Mucosa of descending colon (tissue), 3 donors: ENCODE measurements at regions not wholly inside any gene's neighbourhood (a gene's known extent, or its start where the extent isn't known, plus 50 kb on each side); places are given as distances from the start of the nearest gene placed in this dataset.

ENCODE experiments used
- ATAC-seq: fragments of 200-7000 bp; cut with Tn5 transposase; one replicate; pipeline ENCODE4 v1.9.1; 2020; ENCODE audit warnings: mild to moderate bottlenecking, moderate library complexity
- DNase-seq, 3 donors: peaks; one replicate each; pipeline ENCODE4 v3.0.0-alpha.2; 2020
- H3K36me3 ChIP-seq: fragments of 200-600 bp; one replicate; pipeline ENCODE4 v1.8.0; 2021; ENCODE audit warnings: low read depth, mild to moderate bottlenecking
- H3K4me1 ChIP-seq: fragments of 200-600 bp; one replicate; pipeline ENCODE4 v1.8.0; 2021; ENCODE audit warnings: low read depth, mild to moderate bottlenecking
- H3K4me3 ChIP-seq: fragments of 200-600 bp; one replicate; pipeline ENCODE4 v1.8.0; 2021; ENCODE audit warnings: mild to moderate bottlenecking
- H3K9me3 ChIP-seq: fragments of 200-600 bp; one replicate; pipeline ENCODE4 v1.8.0; 2021; ENCODE audit warnings: mild to moderate bottlenecking
- intact Hi-C, 2 donors: fragments of 100-400 bp; cut with DNase I in 1 of 2; cut with micrococcal nuclease in 1 of 2; formaldehyde crosslinking; loops; one replicate each; pipeline versions ENCODE4 v1.11.0 to v1.11.1; 2022; cut with DNase I, micrococcal nuclease
- TF ChIP-seq, protein P1 (sequence below): fragments of 200-600 bp; IDR thresholded peaks from one replicate; pipeline ENCODE4 v1.8.0; 2022; ENCODE audit warnings: antibody characterized with exemption, mild to moderate bottlenecking
- donor health status: DM: no; HTN: no; CAD: no; lungs with moderate emphysema.
- donor health status: DM: no; HTN: no; CAD: no.
- donor health status: DM: no; HTN: yes; CAD: no.

DNA sequence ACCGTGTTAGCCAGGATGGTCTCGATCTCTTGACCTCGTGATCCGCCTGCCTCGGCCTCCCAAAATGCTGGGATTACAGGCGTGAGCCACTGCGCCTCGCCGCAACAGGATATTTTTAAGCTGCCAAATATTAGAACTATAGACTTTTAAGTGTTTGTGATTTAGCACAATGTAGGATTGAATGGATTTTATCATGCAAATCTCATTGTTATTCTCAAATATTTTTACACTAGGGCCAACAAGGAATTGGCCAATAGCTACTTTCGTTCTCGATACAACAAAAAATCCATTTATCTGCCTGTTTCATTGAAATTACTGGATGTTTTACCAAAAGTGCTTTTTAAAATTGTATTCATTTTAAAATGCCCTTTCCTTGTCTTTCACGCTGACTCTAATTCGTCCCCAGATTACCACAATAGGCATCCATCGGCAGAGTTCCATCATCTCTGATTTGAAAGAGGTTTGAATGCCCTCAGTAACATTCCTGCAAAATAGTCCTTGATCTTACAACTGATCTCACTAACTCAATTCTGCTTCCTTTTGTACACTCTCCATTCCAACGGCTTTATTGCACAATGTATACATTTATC lies 99.6 kb upstream of the ROBO2 start:
- intact Hi-C loops: no loop called here
- no peak for ATAC-seq

DNA sequence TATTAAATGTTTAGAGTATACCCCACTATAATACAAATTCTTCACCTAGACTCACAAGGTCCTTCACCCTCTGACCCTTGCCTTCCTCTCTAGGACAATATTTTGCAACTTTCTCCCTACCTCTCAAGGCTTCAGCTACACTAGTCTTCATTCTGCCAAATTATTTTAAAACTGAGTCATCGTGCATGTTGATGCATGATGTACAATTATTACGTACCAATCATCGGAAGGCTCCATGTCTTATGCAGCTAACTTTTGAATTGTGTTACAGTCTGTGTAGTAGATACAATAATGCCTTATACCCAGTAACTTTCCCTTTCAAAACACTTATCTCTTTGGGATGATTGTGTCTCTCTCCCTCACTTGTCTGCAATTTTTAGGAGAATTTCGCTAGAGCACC lies 98.5 kb upstream of the ROBO2 start:
- ATAC-seq (no peak), DNase-seq (no peak)
- no peaks in the 10 kb centered on the region for H3K36me3 ChIP-seq

More for the DNA sequence above, 99.6 kb upstream of the ROBO2 start:
- Histone ChIP-seq H3K4me3 (no peak overlapping the region), H3K4me1 (no peaks in the 10 kb centered on the region), H3K9me3 (no peaks in the 10 kb centered on the region), H3K36me3 (no peaks in the 10 kb centered on the region)
- DNase-seq: no peak
- TF ChIP-seq, protein P1, sequence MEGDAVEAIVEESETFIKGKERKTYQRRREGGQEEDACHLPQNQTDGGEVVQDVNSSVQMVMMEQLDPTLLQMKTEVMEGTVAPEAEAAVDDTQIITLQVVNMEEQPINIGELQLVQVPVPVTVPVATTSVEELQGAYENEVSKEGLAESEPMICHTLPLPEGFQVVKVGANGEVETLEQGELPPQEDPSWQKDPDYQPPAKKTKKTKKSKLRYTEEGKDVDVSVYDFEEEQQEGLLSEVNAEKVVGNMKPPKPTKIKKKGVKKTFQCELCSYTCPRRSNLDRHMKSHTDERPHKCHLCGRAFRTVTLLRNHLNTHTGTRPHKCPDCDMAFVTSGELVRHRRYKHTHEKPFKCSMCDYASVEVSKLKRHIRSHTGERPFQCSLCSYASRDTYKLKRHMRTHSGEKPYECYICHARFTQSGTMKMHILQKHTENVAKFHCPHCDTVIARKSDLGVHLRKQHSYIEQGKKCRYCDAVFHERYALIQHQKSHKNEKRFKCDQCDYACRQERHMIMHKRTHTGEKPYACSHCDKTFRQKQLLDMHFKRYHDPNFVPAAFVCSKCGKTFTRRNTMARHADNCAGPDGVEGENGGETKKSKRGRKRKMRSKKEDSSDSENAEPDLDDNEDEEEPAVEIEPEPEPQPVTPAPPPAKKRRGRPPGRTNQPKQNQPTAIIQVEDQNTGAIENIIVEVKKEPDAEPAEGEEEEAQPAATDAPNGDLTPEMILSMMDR: no peak

DNA sequence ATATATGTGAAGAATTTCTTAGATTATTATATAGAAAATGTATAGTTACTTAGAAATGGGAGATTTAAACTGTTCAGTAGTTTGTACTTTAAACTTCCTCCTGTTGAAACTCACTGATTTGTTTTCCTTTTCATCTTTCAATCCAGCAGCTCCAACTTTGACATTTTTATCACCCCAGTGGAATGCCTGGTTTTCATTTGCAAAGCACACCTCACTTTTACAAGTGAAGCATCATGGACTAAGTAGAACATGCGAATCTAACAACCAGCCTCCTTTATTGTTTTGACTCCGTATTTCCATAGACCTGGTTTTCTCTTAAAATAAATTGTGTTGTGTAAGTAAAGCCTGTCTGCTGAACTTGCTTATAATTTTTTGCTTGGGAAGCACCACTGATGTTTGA lies 97.8 kb upstream of the ROBO2 start:
- TF ChIP-seq, protein P1: no peak
- no peak for ATAC-seq
- DNase-seq: no peak
- no peaks in the 10 kb centered on the region for H3K4me1 ChIP-seq
- intact Hi-C loops: no loop called here
- H3K36me3 ChIP-seq: no peaks in the 10 kb centered on the region
- no peak overlapping the region for H3K4me3 ChIP-seq
- no peaks in the 10 kb centered on the region for H3K9me3 ChIP-seq

More for the DNA sequence above, 98.5 kb upstream of the ROBO2 start:
- no peaks in the 10 kb centered on the region for H3K9me3 ChIP-seq
- intact Hi-C loops: no loop called here
- TF ChIP-seq, protein P1: no peak
- no peak overlapping the region for H3K4me3 ChIP-seq
- no peaks in the 10 kb centered on the region for H3K4me1 ChIP-seq

DNA sequence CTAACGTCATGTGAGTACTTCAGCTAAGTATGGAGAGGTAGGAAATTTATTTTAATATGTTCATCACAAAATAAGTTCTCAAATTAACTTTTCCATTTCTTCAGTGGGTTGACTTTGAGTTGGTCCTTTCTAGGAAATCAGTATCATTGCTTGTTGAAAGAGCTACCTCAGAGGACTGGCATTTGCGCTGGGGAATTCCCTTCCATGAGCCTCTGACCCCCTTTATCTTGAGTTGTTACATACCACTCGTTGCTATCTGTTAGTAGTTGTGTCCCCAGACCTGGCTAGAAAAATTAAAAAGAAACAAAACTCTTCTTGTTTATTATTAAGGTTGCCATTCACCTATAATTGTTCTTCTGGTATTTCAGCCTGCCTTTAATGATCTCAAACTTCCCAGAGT lies 96.8 kb upstream of the ROBO2 start:
- H3K36me3 ChIP-seq: no peaks in the 10 kb centered on the region
- H3K4me1 ChIP-seq: no peaks in the 10 kb centered on the region
- intact Hi-C loops: no loop called here
- H3K9me3 ChIP-seq: no peaks in the 10 kb centered on the region
- no peak for ATAC-seq
- TF ChIP-seq, protein P1: no peak
- H3K4me3 ChIP-seq: no peak overlapping the region
- no peak for DNase-seq

DNA sequence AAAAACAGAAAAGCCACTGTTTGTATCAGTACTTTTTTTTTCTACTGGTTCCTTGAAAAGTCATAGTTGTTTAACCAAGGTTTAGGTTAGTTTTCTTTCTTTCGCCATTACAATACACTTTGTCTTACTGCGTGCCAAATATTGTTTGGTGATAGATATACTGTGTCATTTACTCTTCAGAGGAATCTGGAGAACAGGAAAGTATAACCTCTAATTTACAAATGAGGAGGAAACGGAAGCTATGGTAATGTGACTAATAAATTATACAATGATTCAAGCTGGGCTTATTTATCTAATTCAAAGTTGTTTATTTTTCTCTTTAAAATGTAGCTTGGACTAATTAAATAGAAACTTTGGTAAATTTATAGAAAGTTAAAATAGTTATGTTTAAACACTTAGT lies 96.2 kb upstream of the ROBO2 start:
- Histone ChIP-seq H3K36me3 (no peaks in the 10 kb centered on the region), H3K4me1 (no peaks in the 10 kb centered on the region), H3K4me3 (no peak overlapping the region), H3K9me3 (no peaks in the 10 kb centered on the region)
- TF ChIP-seq, protein P1: no peak
- intact Hi-C loops: no loop called here
- ATAC-seq (no peak), DNase-seq (no peak)

DNA sequence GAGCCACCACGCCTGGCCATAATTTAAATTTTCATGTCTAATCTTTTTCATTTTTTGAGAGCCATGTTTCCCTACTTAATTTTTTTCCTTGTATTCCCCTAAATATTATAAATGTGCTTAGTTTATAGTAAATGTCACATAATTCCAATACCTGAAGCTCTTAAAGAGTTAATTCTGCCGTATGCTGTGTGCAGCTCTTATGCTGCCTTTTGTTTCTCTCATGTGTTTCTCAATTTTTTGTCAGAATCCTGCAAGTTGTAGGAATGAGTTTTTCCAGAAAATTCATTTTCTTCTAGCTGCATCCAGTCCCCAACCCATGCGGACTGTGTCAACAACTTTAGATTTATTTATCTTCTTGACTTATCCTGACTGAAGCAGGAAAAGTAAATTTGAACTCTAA lies 90.9 kb upstream of the ROBO2 start:
- no peaks in the 10 kb centered on the region for H3K9me3 ChIP-seq
- intact Hi-C loops: no loop called here
- H3K4me3 ChIP-seq: no peak overlapping the region
- TF ChIP-seq, protein P1: no peak
- no peaks in the 10 kb centered on the region for H3K4me1 ChIP-seq
- DNase-seq (no peak), ATAC-seq (no peak)
- no peaks in the 10 kb centered on the region for H3K36me3 ChIP-seq
